ENCODE measurements at regions not wholly inside any gene's neighbourhood (a gene's known extent, or its start where the extent isn't known, plus 50 kb on each side); places are given as distances from the start of the nearest gene placed in this dataset.

GRCh38 chr3:177689077-177689476 lies 491.8 kb upstream of the TBL1XR1 start:
- TF ChIP-seq, protein P1, sequence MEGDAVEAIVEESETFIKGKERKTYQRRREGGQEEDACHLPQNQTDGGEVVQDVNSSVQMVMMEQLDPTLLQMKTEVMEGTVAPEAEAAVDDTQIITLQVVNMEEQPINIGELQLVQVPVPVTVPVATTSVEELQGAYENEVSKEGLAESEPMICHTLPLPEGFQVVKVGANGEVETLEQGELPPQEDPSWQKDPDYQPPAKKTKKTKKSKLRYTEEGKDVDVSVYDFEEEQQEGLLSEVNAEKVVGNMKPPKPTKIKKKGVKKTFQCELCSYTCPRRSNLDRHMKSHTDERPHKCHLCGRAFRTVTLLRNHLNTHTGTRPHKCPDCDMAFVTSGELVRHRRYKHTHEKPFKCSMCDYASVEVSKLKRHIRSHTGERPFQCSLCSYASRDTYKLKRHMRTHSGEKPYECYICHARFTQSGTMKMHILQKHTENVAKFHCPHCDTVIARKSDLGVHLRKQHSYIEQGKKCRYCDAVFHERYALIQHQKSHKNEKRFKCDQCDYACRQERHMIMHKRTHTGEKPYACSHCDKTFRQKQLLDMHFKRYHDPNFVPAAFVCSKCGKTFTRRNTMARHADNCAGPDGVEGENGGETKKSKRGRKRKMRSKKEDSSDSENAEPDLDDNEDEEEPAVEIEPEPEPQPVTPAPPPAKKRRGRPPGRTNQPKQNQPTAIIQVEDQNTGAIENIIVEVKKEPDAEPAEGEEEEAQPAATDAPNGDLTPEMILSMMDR (conservative IDR thresholded peaks at IDR 0.05), result no peak
- TF ChIP-seq EZH2 (IDR thresholded peaks at IDR 0.05; ENCODE audit: low read depth), result no peak

All from PC-9 (cell line).